ENCODE measurements at regions not wholly inside any gene's neighbourhood (a gene's known extent, or its start where the extent isn't known, plus 50 kb on each side); places are given as distances from the start of the nearest gene placed in this dataset.
"Not testable (repeated sequence)": the region's sequence is repeated elsewhere in the genome, so short reads cannot be mapped to it uniquely, and the experiment has no call there.

DNA sequence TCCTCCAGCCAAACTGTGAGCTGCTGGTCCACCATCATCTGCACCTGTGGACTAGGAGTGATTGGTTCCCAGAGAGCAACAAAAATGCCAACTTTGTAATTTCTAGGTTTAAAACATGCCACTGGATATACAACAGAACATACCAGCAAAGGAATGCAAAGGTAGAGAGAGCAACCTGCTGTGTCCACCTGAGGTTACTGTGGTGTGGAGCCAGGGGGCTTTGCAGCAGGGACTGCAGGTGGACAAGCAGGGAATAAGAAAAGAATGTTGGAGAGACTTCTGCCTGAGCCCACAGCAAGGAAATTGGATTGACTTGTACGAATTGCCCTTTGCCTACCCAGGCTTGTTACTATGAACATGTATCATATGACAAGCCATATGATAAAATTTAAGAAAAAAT lies 345.2 kb upstream of the SPHKAP start:
- Histone ChIP-seq H3K9me3 (no peaks in the 10 kb centered on the region), H3K36me3 (no peaks in the 10 kb centered on the region), H3K4me1 (no peaks in the 10 kb centered on the region), H3K27me3 (no peaks in the 10 kb centered on the region), H3K27ac (no peak overlapping the region), H3K4me3 (no peak overlapping the region)
- DNase-seq (ENCODE audit: low spot score in 2 of 2): no peak
- intact Hi-C loops (cut with DNase I): no loop called here
- no peak for TF ChIP-seq CTCF (IDR thresholded peaks at IDR 0.05)

GRCh38 chr2:228522977-228523376 lies 341.5 kb upstream of the SPHKAP start:
- no peaks in the 10 kb centered on the region for H3K36me3 ChIP-seq
- no peak overlapping the region for H3K27ac ChIP-seq
- no peak for TF ChIP-seq CTCF (IDR thresholded peaks at IDR 0.05)
- H3K4me3 ChIP-seq: no peak overlapping the region
- no peaks in the 10 kb centered on the region for H3K27me3 ChIP-seq
- DNase-seq (ENCODE audit: low spot score in 2 of 2): no peak
- no peaks in the 10 kb centered on the region for H3K4me1 ChIP-seq
- intact Hi-C loops (cut with DNase I): no loop called here
- H3K9me3 ChIP-seq: no peaks in the 10 kb centered on the region

DNA sequence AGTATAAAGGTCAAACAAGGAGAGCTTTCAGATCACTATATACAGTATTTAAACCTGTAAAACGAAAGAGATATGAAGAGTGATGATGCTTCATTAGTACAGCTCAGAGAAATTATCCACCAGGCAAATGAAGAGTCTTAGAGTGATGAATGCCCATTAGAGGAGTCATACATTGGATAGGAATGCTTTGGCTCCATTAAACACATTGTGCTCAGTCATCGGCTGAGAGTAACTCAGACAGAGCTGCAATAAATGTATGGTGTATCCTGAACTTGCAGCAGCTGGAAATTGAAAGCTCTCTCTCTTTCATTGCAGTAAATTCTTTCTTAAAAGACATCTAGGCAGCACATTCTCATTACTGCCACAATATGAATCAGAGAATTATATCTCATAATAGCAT lies 340.8 kb upstream of the SPHKAP start:
- Histone ChIP-seq H3K4me1 (no peaks in the 10 kb centered on the region), H3K36me3 (no peaks in the 10 kb centered on the region), H3K9me3 (no peaks in the 10 kb centered on the region), H3K27ac (no peak overlapping the region), H3K4me3 (no peak overlapping the region), H3K27me3 (no peaks in the 10 kb centered on the region)
- intact Hi-C loops (cut with DNase I): no loop called here
- DNase-seq (ENCODE audit: low spot score in 2 of 2): no peak
- TF ChIP-seq CTCF (IDR thresholded peaks at IDR 0.05): no peak

GRCh38 chr2:228519561-228519960 lies 338.1 kb upstream of the SPHKAP start:
- Histone ChIP-seq H3K4me1 (no peaks in the 10 kb centered on the region), H3K27me3 (no peaks in the 10 kb centered on the region), H3K36me3 (no peaks in the 10 kb centered on the region), H3K27ac (no peak overlapping the region), H3K9me3 (no peaks in the 10 kb centered on the region), H3K4me3 (no peak overlapping the region)
- DNase-seq (ENCODE audit: low spot score in 2 of 2): no peak
- TF ChIP-seq CTCF (IDR thresholded peaks at IDR 0.05): no peak
- intact Hi-C loops (cut with DNase I): no loop called here

DNA sequence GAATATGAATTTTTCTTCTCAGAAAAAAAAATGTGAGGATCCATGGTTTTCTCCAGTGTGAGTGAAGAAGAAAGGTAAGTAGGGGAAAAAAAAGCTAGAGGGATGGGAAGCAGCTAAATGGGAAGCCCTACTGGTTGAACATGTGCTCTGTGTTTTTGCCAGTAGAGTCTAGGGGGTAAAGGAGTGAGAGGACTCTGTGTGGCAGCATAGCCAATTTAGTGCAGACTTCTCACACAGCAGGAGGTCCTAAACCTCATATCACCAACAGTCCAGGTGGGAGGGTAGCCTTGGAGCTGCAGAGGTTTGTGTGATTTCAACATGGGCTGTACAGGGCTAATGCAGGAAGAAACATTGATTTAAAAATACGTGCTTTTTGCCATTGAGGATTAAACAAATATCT lies 334.5 kb upstream of the SPHKAP start:
- Histone ChIP-seq H3K9me3 (no peaks in the 10 kb centered on the region), H3K36me3 (no peaks in the 10 kb centered on the region), H3K4me3 (no peak overlapping the region), H3K4me1 (no peaks in the 10 kb centered on the region), H3K27me3 (no peaks in the 10 kb centered on the region), H3K27ac (no peak overlapping the region)
- DNase-seq (ENCODE audit: low spot score in 2 of 2): no peak
- intact Hi-C loops (cut with DNase I): no loop called here
- TF ChIP-seq CTCF (IDR thresholded peaks at IDR 0.05): no peak

- H3K36me3 ChIP-seq; H3K27me3 ChIP-seq; intact Hi-C loops (cut with DNase I); H3K9me3 ChIP-seq; H3K27ac ChIP-seq; H3K4me3 ChIP-seq; DNase-seq (ENCODE audit: low spot score in 2 of 2); H3K4me1 ChIP-seq: not testable (repeated sequence)
Measured at GRCh38 chr2:228513480-228513879, 332.0 kb upstream of the SPHKAP start.

Measured in ascending aorta (tissue), 2 donors.